Stomach smooth muscle (tissue), 2 donors: ENCODE measurements at regions not wholly inside any gene's neighbourhood (a gene's known extent, or its start where the extent isn't known, plus 50 kb on each side); places are given as distances from the start of the nearest gene placed in this dataset.

Source experiments
- H3K27ac ChIP-seq: one replicate; pipeline ENCODE4 v1.7.0; 2013; ENCODE audit warnings: mild to moderate bottlenecking, low read length, inconsistent platforms
- H3K27me3 ChIP-seq, 2 donors: one replicate each; pipeline ENCODE4 v1.7.0; 2013; ENCODE audit warnings: low read length in 2 of 2; ENCODE audit not compliant: insufficient read depth in 2 of 2, control insufficient read depth in 1 of 2
- H3K36me3 ChIP-seq, 2 donors: one replicate each; pipeline ENCODE4 v1.7.0; 2013; ENCODE audit warnings: low read length in 2 of 2; ENCODE audit not compliant: control insufficient read depth in 2 of 2, insufficient read depth in 2 of 2
- H3K4me1 ChIP-seq: one replicate; pipeline ENCODE4 v1.7.0; 2013; ENCODE audit warnings: low read length; ENCODE audit not compliant: control insufficient read depth, insufficient read depth
- H3K4me3 ChIP-seq, 2 donors: one replicate each; pipeline ENCODE4 v1.7.0; 2013; ENCODE audit warnings: low read length in 2 of 2
- H3K9ac ChIP-seq, 2 donors: one replicate each; pipeline ENCODE4 v1.7.0; 2013; ENCODE audit warnings: low read length in 2 of 2, mild to moderate bottlenecking in 1 of 2
- H3K9me3 ChIP-seq, 2 donors: one replicate each; pipeline ENCODE4 v1.7.0; 2013; ENCODE audit warnings: low read length in 2 of 2; ENCODE audit not compliant: control insufficient read depth in 2 of 2
- donor health status: healthy.
- donor health status: Pancreatic carcinoma.

GRCh38 chr12:98332642-98333041, 182.7 kb upstream of the TMPO start:
- H3K9me3 ChIP-seq: no peaks in the 10 kb centered on the region
- H3K27ac ChIP-seq: no peak overlapping the region
- H3K27me3 ChIP-seq: no peaks in the 10 kb centered on the region
- H3K9ac ChIP-seq: no peak overlapping the region
- no peaks in the 10 kb centered on the region for H3K4me1 ChIP-seq
- H3K36me3 ChIP-seq: no peaks in the 10 kb centered on the region
- no peak overlapping the region for H3K4me3 ChIP-seq

- Histone ChIP-seq H3K36me3 (no peaks in the 10 kb centered on the region), H3K9ac (no peak overlapping the region), H3K27me3 (no peaks in the 10 kb centered on the region), H3K27ac (no peak overlapping the region), H3K4me3 (no peak overlapping the region), H3K9me3 (no peaks in the 10 kb centered on the region), H3K4me1 (no peaks in the 10 kb centered on the region)
Measured at GRCh38 chr12:98334768-98335167, 180.6 kb upstream of the TMPO start.

- Histone ChIP-seq H3K27ac (no peak overlapping the region), H3K4me3 (no peak overlapping the region), H3K36me3 (no peaks in the 10 kb centered on the region), H3K4me1 (no peaks in the 10 kb centered on the region), H3K27me3 (no peaks in the 10 kb centered on the region), H3K9ac (no peak overlapping the region), H3K9me3 (no peaks in the 10 kb centered on the region)
Measured at GRCh38 chr12:98341026-98341425, 174.4 kb upstream of the TMPO start.

- Histone ChIP-seq H3K9me3 (no peaks in the 10 kb centered on the region), H3K27ac (no peak overlapping the region), H3K4me3 (no peak overlapping the region), H3K9ac (no peak overlapping the region), H3K4me1 (no peaks in the 10 kb centered on the region), H3K27me3 (no peaks in the 10 kb centered on the region), H3K36me3 (no peaks in the 10 kb centered on the region)
Measured at GRCh38 chr12:98341732-98342131, 173.7 kb upstream of the TMPO start.

- H3K9me3 ChIP-seq: no peaks in the 10 kb centered on the region
- H3K4me1 ChIP-seq: no peaks in the 10 kb centered on the region
- no peak overlapping the region for H3K27ac ChIP-seq
- H3K9ac ChIP-seq: no peak overlapping the region
- no peaks in the 10 kb centered on the region for H3K36me3 ChIP-seq
- H3K27me3 ChIP-seq: no peaks in the 10 kb centered on the region
- H3K4me3 ChIP-seq: no peak overlapping the region
Measured at GRCh38 chr12:98343002-98343567, 172.3 kb upstream of the TMPO start.

GRCh38 chr12:98344046-98344930, 171.1 kb upstream of the TMPO start:
- H3K27ac ChIP-seq: no peak overlapping the region
- no peak overlapping the region for H3K4me3 ChIP-seq
- H3K27me3 ChIP-seq: no peaks in the 10 kb centered on the region
- H3K9ac ChIP-seq: no peak overlapping the region
- H3K4me1 ChIP-seq: no peaks in the 10 kb centered on the region
- H3K36me3 ChIP-seq: no peaks in the 10 kb centered on the region
- no peaks in the 10 kb centered on the region for H3K9me3 ChIP-seq

GRCh38 chr12:98345308-98345876, 170.0 kb upstream of the TMPO start:
- Histone ChIP-seq H3K4me1 (no peaks in the 10 kb centered on the region), H3K4me3 (no peak overlapping the region), H3K27ac (no peak overlapping the region), H3K9me3 (no peaks in the 10 kb centered on the region), H3K9ac (no peak overlapping the region), H3K36me3 (no peaks in the 10 kb centered on the region), H3K27me3 (no peaks in the 10 kb centered on the region)

GRCh38 chr12:98351089-98351488, 164.3 kb upstream of the TMPO start:
- no peaks in the 10 kb centered on the region for H3K4me1 ChIP-seq
- H3K4me3 ChIP-seq: no peak overlapping the region
- no peak overlapping the region for H3K9ac ChIP-seq
- H3K27ac ChIP-seq: no peak overlapping the region
- H3K36me3 ChIP-seq: no peaks in the 10 kb centered on the region
- no peaks in the 10 kb centered on the region for H3K27me3 ChIP-seq
- H3K9me3 ChIP-seq: no peaks in the 10 kb centered on the region

- Histone ChIP-seq H3K4me3 (no peak overlapping the region), H3K36me3 (no peaks in the 10 kb centered on the region), H3K4me1 (no peaks in the 10 kb centered on the region), H3K9ac (no peak overlapping the region), H3K9me3 (no peaks in the 10 kb centered on the region), H3K27me3 (no peaks in the 10 kb centered on the region), H3K27ac (no peak overlapping the region)
Measured at GRCh38 chr12:98351784-98352183, 163.6 kb upstream of the TMPO start.

GRCh38 chr12:98352218-98352811, 163.1 kb upstream of the TMPO start:
- no peaks in the 10 kb centered on the region for H3K9me3 ChIP-seq
- no peaks in the 10 kb centered on the region for H3K36me3 ChIP-seq

More at GRCh38 chr12:98352218-98352811, 163.1 kb upstream of the TMPO start:
- Histone ChIP-seq H3K9ac (no peak overlapping the region), H3K4me1 (no peaks in the 10 kb centered on the region), H3K27ac (no peak overlapping the region), H3K27me3 (no peaks in the 10 kb centered on the region), H3K4me3 (no peak overlapping the region)
